ENCODE measurements at regions not wholly inside any gene's neighbourhood (a gene's known extent, or its start where the extent isn't known, plus 50 kb on each side); places are given as distances from the start of the nearest gene placed in this dataset.

- TF ChIP-seq CTCF (IDR thresholded peaks at IDR 0.05; ENCODE audit: insufficient read depth, low read depth, low read length) (no peak), EZH2 (IDR thresholded peaks at IDR 0.05; ENCODE audit: insufficient read depth, low read length) (no peak)
These were observed 130.8 kb downstream of the LMNTD1 start for GRCh38 chr12:25422241-25422640.
